GDM1 (cell line): ENCODE measurements at regions not wholly inside any gene's neighbourhood (a gene's known extent, or its start where the extent isn't known, plus 50 kb on each side); places are given as distances from the start of the nearest gene placed in this dataset.

Source experiments
- DNase-seq: peaks from one replicate; lab custom pipeline; 2025; lab: John Stamatoyannopoulos, UW

DNA sequence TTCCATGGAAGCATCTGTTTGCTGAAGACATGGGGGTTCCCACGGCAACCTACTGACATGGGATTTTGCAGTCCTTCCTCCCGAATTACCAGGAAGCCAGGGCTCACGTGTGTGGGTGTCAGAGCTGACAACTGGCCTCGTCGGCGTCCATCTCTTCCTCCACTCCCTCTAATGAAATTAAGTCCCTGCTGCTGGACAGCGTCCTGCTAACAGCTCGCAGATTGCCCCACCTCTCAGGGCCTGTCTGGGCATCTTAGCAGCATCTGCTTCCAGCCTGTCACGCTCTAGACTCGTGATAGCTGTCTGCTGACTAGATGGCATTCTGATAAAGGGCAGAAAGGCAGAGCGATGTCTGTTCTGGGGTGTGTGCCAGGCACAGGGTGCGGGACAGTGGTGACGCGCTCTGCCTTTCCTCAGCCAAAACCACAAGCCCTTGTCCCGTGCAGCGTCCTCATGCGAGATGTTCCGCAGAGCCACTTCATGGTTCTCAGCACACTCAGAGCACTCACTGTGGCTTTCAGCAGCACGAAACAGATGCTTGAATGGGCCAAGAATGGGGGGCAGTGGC lies 161.1 kb downstream of the ARL4C start:
- DNase-seq, result no peak

DNA sequence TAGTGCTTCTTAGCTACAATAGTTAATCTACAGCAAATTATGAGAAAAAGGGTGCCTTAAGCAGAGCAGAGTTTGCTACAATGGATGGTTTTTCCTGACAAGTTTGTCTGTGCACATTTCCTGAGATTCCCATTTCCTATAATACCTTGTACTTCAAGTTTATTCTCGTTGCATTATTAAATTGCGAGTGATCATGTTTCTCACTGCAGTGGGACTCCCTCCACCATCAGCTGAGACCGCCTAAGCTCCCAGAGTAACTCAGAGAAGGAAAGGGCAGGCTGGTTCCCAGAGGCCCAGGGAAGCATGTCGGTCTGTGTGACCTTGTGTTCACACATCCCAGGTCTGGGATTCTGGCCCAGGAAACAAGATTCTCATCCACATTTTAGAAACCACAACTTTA lies 162.1 kb downstream of the ARL4C start:
- DNase-seq, result no peak

- DNase-seq, result no peak
Measured at GRCh38 chr2:234334151-234334550, 162.7 kb downstream of the ARL4C start.

GRCh38 chr2:234333168-234334130 lies 163.4 kb downstream of the ARL4C start:
- DNase-seq, result no peak

DNA sequence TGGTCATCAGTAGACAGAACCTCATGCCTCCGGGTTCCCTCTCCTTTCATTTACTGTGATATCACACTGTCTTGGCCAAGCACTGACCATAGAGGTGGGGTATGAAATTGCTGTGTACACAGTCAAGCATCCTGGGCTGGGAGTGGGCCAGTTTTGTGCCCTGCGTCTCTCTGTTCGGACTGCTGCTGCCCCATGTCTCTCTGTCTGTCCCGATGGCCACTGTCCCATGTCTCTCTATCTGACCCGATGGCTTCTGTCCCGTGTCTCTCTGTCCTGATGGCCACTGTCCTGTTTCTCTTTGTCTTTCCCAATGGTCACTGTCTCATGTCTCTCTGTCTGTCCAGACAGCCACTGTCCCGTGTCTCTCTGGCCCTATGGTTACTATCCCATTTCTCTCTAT lies 164.9 kb downstream of the ARL4C start:
- no peak for DNase-seq

DNA sequence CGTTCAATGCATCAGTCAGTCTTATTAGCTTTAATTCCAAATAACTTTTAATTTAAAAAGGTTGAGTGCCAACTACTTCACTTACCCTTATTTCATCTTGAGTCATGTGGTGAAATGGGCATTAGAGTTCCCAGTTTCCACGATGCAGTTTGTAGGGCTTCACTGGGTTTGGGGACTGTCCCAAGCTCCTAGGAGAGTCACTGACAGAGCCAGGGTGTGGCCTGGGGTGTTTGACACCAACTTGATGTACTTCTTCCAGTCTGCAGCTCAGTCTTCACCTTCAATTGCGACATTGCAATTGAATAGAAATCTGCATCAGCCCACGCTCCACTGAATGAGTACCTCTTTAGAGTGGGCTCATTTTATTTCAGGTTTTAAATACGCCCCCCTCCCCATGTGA lies 165.3 kb downstream of the ARL4C start:
- no peak for DNase-seq

DNA sequence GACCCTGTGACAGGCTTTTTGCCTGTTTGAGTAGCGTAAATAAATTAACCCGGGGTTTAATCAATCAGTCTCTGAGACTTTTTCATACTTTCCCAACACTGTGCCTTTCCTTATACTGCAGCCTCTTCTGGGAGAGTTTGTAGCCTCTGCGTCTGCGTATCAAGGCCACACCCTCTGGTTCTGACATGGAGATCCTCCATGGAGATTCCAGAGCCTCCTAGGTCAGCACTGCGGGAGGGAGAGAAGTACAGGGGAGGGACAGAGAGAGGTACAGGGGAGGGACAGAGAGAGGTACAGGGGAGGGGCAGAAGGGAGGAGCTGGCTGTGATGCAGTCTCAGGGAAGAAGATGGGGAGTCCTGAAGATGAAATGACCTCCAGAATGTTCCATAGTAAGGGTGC lies 166.0 kb downstream of the ARL4C start:
- DNase-seq, result no peak

GRCh38 chr2:234329202-234329960 lies 167.5 kb downstream of the ARL4C start:
- DNase-seq, result no peak

- DNase-seq, result no peak
Measured at GRCh38 chr2:234328444-234328990, 168.4 kb downstream of the ARL4C start.

- DNase-seq, result no peak
Measured at GRCh38 chr2:234326694-234327093, 170.2 kb downstream of the ARL4C start.

- no peak for DNase-seq
Measured at GRCh38 chr2:234324116-234324515, 172.8 kb downstream of the ARL4C start.

- DNase-seq, result no peak
Measured at GRCh38 chr2:234322766-234323465, 174.0 kb downstream of the ARL4C start.

GRCh38 chr2:234320066-234320465 lies 176.8 kb downstream of the ARL4C start:
- DNase-seq, result no peak

DNA sequence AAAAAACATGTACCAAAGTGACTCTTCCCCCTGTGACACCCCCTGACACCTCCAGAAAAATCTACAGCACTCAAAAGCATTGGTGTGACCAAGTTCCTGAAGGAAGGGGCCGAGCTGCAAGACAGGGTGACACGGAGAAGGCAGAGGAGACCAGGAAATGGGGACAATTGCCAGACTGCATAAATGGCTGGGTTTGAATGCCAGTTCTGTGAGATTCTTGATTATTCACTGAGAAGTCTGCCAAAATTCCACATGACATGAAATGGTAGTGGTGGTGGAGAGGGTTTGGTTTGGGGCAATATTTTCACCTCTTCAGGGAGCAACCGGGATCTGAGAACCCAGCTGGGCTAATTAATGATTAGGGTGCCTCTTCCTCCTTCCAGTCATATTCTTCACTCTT lies 178.5 kb downstream of the ARL4C start:
- no peak for DNase-seq

DNA sequence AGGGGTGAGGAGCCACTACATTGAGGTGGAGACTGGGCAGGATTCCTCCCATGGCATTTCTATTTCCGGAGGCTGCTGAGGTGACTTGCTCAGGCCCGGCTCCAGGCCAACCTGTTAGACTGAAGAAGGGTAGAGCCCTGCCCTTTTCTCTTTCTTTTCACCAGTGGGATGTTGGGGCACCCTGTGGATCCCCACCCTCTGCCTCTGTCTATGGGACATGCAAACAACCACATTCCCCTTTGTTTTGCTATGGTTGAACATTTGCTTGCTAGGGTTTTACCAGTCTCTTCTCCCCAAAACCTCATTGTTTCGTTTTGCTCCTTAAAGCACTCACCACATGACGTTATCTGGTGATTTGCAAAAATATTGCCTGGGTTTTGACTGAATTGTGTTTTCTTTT lies 183.3 kb downstream of the ARL4C start:
- no peak for DNase-seq

- DNase-seq, result no peak
Measured at GRCh38 chr2:234310166-234310565, 186.7 kb downstream of the ARL4C start.

- DNase-seq, result no peak
Measured at GRCh38 chr2:234309431-234309830, 187.4 kb downstream of the ARL4C start.

- DNase-seq, result no peak
Measured at GRCh38 chr2:234308813-234309195, 188.1 kb downstream of the ARL4C start.

DNA sequence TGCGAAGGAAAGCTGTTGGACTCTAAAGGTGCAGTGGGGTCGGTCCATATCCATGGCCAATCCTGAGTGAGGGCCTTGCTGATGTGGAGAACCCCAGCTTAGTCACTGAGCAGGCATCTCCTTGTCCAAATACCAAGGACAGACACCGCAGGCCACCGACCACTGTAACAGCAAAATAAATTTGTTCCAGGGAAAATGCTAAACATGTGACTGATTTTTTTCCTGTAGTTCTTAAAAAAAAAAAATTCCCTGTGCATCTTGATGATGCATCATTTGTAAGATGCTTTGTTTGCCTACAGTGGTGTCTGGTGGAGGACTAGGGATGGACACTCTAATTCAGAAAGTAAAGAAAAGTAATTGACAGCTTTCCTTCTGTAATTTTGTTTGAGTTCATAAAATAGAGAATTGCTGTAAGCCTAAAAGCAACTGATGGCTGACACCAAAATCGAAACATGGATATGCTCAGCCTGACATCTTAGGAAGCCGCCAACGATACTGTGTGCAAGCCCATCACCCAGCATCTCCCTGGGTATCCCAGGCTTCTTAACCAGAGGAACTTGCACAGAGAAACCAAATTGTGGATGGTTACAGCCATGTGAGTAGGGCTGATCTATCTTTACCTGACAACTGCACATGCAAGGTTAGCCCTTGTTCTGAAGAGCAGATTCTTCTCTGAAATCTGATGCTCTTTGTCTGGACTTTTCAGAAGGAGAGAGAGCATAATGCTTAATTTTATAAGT lies 188.6 kb downstream of the ARL4C start:
- DNase-seq, result no peak

DNA sequence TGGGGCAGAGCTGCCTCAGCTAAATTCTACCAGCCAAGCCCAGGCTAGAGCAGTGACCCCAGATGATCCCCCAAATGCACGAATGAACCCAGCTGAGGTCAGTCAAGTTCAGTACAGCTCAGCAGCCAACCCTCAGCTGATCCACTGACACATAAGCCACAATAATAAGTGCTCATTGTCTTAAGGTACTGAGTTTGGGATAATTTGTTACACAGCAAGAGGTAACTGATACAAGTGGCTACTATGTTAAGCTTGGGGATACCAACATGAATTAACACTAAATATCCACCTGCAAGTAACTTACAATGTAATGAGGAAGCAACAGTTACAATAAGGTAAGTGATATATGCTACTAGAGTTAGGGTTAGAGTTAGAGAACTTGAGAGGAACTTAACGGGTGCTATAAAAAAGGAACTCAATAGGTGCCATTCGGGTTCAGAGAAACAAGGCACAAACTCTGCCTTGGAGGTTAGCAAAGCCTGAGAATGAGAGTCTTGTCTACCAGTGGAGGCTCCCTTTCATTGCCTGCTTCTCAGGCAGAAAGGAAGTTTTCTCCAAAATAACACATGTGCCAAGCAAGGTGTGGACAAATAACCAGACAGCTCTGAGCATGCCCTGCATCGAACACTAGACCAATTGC lies 189.4 kb downstream of the ARL4C start:
- no peak for DNase-seq
